HEK293 (cell line): ENCODE measurements at regions not wholly inside any gene's neighbourhood (a gene's known extent, or its start where the extent isn't known, plus 50 kb on each side); places are given as distances from the start of the nearest gene placed in this dataset.

Experiments
- CTCF ChIA-PET: fragments of 350-600 bp; formaldehyde crosslinking; extraction: SDS; loops from one replicate; lab custom pipeline; 2021; ENCODE audit warnings: antibody characterized with exemption; lab: Yijun Ruan, JAX
- POLR2A ChIA-PET: fragments of 300-600 bp; formaldehyde crosslinking; extraction: SDS; loops from one replicate; lab custom pipeline; 2020; ENCODE audit warnings: antibody characterized with exemption, inconsistent platforms; lab: Yijun Ruan, JAX
- H3K27ac ChIP-seq: fragments of 200-500 bp; sonication (Bioruptor generic); 2 replicates; pipeline ENCODE4 v1.5.1; 2014; ENCODE audit warnings: low read depth, low read length, control low read depth, inconsistent platforms; ENCODE audit errors: extremely low read depth
- H3K36me3 ChIP-seq, 2 experiments: fragments of 200-500 bp in 1 of 2; sonication (Bioruptor generic) in 1 of 2; 1 replicate in 1 of 2; 2 replicates in 1 of 2; pipeline ENCODE4 v1.5.1; 2014 to 2017; ENCODE audit warnings: inconsistent platforms in 2 of 2, low read length in 2 of 2; ENCODE audit not compliant: control insufficient read depth in 2 of 2, insufficient read depth in 1 of 2
- H3K4me1 ChIP-seq: fragments of 200-500 bp; sonication (Bioruptor generic); 2 replicates; pipeline ENCODE4 v1.5.1; 2014; ENCODE audit warnings: mild to moderate bottlenecking, low read length, inconsistent platforms; ENCODE audit not compliant: control insufficient read depth, insufficient read depth
- H3K4me3 ChIP-seq: 2 replicates; pipeline ENCODE4 v1.5.1; 2011; ENCODE audit warnings: low read depth, mild to moderate bottlenecking, control low read depth, low read length, moderate library complexity
- H3K9me3 ChIP-seq: fragments of 200-500 bp; sonication (Bioruptor generic); 2 replicates; pipeline ENCODE4 v1.5.1; 2014; ENCODE audit warnings: low read depth, low read length, inconsistent platforms; ENCODE audit not compliant: control insufficient read depth, insufficient read depth
- ATF2 ChIP-seq: fragments of 450-650 bp; formaldehyde crosslinking; IDR thresholded peaks from 2 replicates; pipeline ENCODE4 v1.5.1; 2016; ENCODE audit warnings: missing biosample characterization, missing genetic modification characterization, low read depth
- GLI2 ChIP-seq: fragments of 450-650 bp; formaldehyde crosslinking; IDR thresholded peaks from 2 replicates; pipeline ENCODE4; 2017; ENCODE audit warnings: missing biosample characterization, missing genetic modification characterization, low read depth, borderline replicate concordance
- HOXC10 ChIP-seq: sonication (generic); formaldehyde crosslinking; IDR thresholded peaks from 2 replicates; pipeline ENCODE4 v1.8.1; 2023; ENCODE audit warnings: mild to moderate bottlenecking, missing genetic modification reagents
- MYNN ChIP-seq: fragments of 450-650 bp; formaldehyde crosslinking; IDR thresholded peaks from 2 replicates; pipeline ENCODE4 v1.5.1; 2016; ENCODE audit warnings: missing biosample characterization, missing genetic modification characterization, borderline replicate concordance
- OSR2 ChIP-seq: fragments of 450-650 bp; formaldehyde crosslinking; IDR thresholded peaks from 2 replicates; pipeline ENCODE4 v1.5.1; 2016; ENCODE audit warnings: missing biosample characterization, missing genetic modification characterization
- SCRT1 ChIP-seq: fragments of 450-650 bp; formaldehyde crosslinking; IDR thresholded peaks from 2 replicates; pipeline ENCODE4 v1.5.1; 2016; ENCODE audit warnings: missing biosample characterization, missing genetic modification characterization, borderline replicate concordance
- TRIM28 ChIP-seq: IDR thresholded peaks from 2 replicates; pipeline ENCODE4 v1.6.1; 2011; ENCODE audit warnings: low read length, control low read depth, borderline replicate concordance
- WT1 ChIP-seq: fragments of 450-650 bp; formaldehyde crosslinking; IDR thresholded peaks from 2 replicates; pipeline ENCODE4 v1.5.1; 2016; ENCODE audit warnings: missing biosample characterization, missing genetic modification characterization
- ZBTB17 ChIP-seq: fragments of 450-650 bp; formaldehyde crosslinking; IDR thresholded peaks from 2 replicates; pipeline ENCODE4 v1.5.1; 2016; ENCODE audit warnings: missing biosample characterization, missing genetic modification characterization
- ZIC2 ChIP-seq: fragments of 450-650 bp; formaldehyde crosslinking; IDR thresholded peaks from 2 replicates; pipeline ENCODE4 v1.5.1; 2016; ENCODE audit warnings: missing biosample characterization, missing genetic modification characterization
- ZNF140 ChIP-seq: fragments of 450-650 bp; formaldehyde crosslinking; IDR thresholded peaks from 2 replicates; pipeline ENCODE4 v1.5.1; 2016; ENCODE audit warnings: missing biosample characterization, missing genetic modification characterization
- ZNF2 ChIP-seq: fragments of 450-650 bp; formaldehyde crosslinking; IDR thresholded peaks from 2 replicates; pipeline ENCODE4 v1.5.1; 2016; ENCODE audit warnings: missing biosample characterization, missing genetic modification characterization
- ZNF23 ChIP-seq: fragments of 450-650 bp; formaldehyde crosslinking; IDR thresholded peaks from 2 replicates; pipeline ENCODE4 v1.5.1; 2016; ENCODE audit warnings: missing biosample characterization, missing genetic modification characterization, borderline replicate concordance
- ZNF341 ChIP-seq: fragments of 450-650 bp; formaldehyde crosslinking; IDR thresholded peaks from 2 replicates; pipeline ENCODE4; 2016; ENCODE audit warnings: low read depth, missing biosample characterization, missing genetic modification characterization
- ZNF37A ChIP-seq: fragments of 450-650 bp; IDR thresholded peaks from 2 replicates; pipeline ENCODE4 v1.5.1; 2018; ENCODE audit warnings: missing biosample characterization, missing genetic modification characterization
- ZNF501 ChIP-seq: fragments of 450-650 bp; formaldehyde crosslinking; IDR thresholded peaks from 2 replicates; pipeline ENCODE4 v1.5.1; 2016; ENCODE audit warnings: missing biosample characterization, missing genetic modification characterization
- ZNF518A ChIP-seq: fragments of 450-650 bp; formaldehyde crosslinking; conservative IDR thresholded peaks from 2 replicates; pipeline ENCODE4 v1.5.1; 2016; ENCODE audit warnings: low read depth, missing biosample characterization, missing genetic modification characterization
- ZNF623 ChIP-seq: fragments of 450-650 bp; formaldehyde crosslinking; IDR thresholded peaks from 2 replicates; pipeline ENCODE4 v1.5.1; 2016; ENCODE audit warnings: missing biosample characterization, missing genetic modification characterization
- ZNF670 ChIP-seq: fragments of 450-650 bp; formaldehyde crosslinking; IDR thresholded peaks from 2 replicates; pipeline ENCODE4 v1.5.1; 2016; ENCODE audit warnings: missing biosample characterization, missing genetic modification characterization, low read depth
- ZNF701 ChIP-seq: fragments of 450-650 bp; formaldehyde crosslinking; IDR thresholded peaks from 2 replicates; pipeline ENCODE4 v1.5.1; 2016; ENCODE audit warnings: missing biosample characterization, missing genetic modification characterization
- TF ChIP-seq, protein P1 (sequence below): fragments of 450-650 bp; formaldehyde crosslinking; IDR thresholded peaks from 2 replicates; pipeline ENCODE4 v1.5.1; 2017; ENCODE audit warnings: missing biosample characterization, missing genetic modification characterization
- TF ChIP-seq, protein P2 (sequence below): sonication (generic); formaldehyde crosslinking; IDR thresholded peaks from 2 replicates; pipeline ENCODE4 v1.8.1; 2022; ENCODE audit warnings: mild to moderate bottlenecking, moderate library complexity, missing genetic modification reagents
- TF ChIP-seq, protein P3 (sequence below): fragments of 450-650 bp; formaldehyde crosslinking; IDR thresholded peaks from 2 replicates; pipeline ENCODE4 v1.5.1; 2016; ENCODE audit warnings: missing biosample characterization, missing genetic modification characterization

DNA sequence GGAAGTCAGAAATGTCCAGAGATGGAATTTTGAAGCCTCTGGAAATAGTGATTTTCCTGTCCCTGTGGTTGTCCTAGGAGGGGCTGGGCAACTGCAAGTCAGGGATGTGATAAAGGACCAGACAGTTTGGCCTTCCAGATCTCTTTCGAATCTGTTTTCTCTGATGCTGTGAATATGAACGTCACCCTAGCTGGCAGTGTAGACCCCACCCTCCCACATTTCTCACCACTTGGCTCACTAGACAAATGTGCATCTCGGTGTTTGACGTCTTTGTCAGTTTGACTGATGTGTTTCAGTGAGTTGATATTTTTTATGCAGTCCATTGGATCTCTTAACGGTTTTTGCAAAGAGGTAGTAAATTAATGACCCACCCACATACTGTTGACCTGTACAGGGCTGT, 301.2 kb downstream of the TNS1 start:
- no peaks in the 10 kb centered on the region for H3K36me3 ChIP-seq
- POLR2A ChIA-PET: no interaction called here
- H3K4me1 ChIP-seq: no peaks in the 10 kb centered on the region
- TF ChIP-seq SCRT1 (tag by site-specific recombination) (no peak), GLI2 (no peak), ZNF623 (tag by site-specific recombination) (no peak), OSR2 (tag by site-specific recombination) (no peak), MYNN (tag by site-specific recombination) (no peak), ZNF501 (tag by site-specific recombination) (no peak), WT1 (no peak), HOXC10 (no peak), ZNF670 (tag by site-specific recombination) (no peak)
- no peak overlapping the region for H3K4me3 ChIP-seq
- CTCF ChIA-PET: interaction anchor here (2.0 kb wide), 1 partner anchor 12 kb away, joined by 8 read pairs; no protein-coding TSS in a partner anchor
- H3K9me3 ChIP-seq: no peaks in the 10 kb centered on the region
- H3K27ac ChIP-seq: no peak overlapping the region

DNA sequence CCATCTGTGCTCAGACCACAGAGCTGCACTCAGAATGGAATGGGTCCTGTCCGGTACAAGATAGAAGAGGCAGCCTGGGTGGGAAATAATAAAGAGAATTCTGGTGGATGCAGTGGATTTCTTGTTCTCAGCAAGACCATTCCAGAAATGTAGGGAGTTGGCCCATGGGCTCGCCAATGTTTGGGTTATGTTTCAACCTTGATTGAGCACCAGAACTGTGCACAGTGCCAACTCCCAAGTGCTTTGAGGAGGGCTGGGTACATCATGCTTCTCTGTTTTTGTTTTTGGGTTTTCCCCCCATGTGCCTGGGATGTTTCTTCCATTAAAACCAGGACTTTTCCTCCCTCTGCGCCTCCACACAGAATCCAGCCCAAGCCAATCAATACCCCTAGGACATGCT, 304.1 kb downstream of the TNS1 start:
- Histone ChIP-seq H3K36me3 (no peaks in the 10 kb centered on the region), H3K4me1 (no peaks in the 10 kb centered on the region), H3K9me3 (no peaks in the 10 kb centered on the region), H3K27ac (no peak overlapping the region), H3K4me3 (no peak overlapping the region)
- POLR2A ChIA-PET: no interaction called here
- TF ChIP-seq ZNF140 (tag by site-specific recombination) (no peak), ZNF341 (tag by site-specific recombination) (no peak), ZNF37A (tag by site-specific recombination) (no peak), ZIC2 (tag by site-specific recombination) (no peak), ZNF518A (tag by site-specific recombination) (no peak), ZNF701 (tag by site-specific recombination) (no peak), TRIM28 (no peak), ZBTB17 (tag by site-specific recombination) (no peak), ATF2 (tag by site-specific recombination) (no peak), MYNN (tag by site-specific recombination) (no peak), ZNF2 (tag by site-specific recombination) (no peak), ZNF23 (tag by site-specific recombination) (no peak)
- TF ChIP-seq, protein P1, sequence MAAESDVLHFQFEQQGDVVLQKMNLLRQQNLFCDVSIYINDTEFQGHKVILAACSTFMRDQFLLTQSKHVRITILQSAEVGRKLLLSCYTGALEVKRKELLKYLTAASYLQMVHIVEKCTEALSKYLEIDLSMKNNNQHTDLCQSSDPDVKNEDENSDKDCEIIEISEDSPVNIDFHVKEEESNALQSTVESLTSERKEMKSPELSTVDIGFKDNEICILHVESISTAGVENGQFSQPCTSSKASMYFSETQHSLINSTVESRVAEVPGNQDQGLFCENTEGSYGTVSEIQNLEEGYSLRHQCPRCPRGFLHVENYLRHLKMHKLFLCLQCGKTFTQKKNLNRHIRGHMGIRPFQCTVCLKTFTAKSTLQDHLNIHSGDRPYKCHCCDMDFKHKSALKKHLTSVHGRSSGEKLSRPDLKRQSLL: no peak
- TF ChIP-seq, protein P2, sequence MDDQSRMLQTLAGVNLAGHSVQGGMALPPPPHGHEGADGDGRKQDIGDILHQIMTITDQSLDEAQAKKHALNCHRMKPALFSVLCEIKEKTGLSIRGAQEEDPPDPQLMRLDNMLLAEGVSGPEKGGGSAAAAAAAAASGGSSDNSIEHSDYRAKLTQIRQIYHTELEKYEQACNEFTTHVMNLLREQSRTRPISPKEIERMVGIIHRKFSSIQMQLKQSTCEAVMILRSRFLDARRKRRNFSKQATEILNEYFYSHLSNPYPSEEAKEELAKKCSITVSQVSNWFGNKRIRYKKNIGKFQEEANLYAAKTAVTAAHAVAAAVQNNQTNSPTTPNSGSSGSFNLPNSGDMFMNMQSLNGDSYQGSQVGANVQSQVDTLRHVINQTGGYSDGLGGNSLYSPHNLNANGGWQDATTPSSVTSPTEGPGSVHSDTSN (CRISPR knock-in tag): no peak
- TF ChIP-seq, protein P3, sequence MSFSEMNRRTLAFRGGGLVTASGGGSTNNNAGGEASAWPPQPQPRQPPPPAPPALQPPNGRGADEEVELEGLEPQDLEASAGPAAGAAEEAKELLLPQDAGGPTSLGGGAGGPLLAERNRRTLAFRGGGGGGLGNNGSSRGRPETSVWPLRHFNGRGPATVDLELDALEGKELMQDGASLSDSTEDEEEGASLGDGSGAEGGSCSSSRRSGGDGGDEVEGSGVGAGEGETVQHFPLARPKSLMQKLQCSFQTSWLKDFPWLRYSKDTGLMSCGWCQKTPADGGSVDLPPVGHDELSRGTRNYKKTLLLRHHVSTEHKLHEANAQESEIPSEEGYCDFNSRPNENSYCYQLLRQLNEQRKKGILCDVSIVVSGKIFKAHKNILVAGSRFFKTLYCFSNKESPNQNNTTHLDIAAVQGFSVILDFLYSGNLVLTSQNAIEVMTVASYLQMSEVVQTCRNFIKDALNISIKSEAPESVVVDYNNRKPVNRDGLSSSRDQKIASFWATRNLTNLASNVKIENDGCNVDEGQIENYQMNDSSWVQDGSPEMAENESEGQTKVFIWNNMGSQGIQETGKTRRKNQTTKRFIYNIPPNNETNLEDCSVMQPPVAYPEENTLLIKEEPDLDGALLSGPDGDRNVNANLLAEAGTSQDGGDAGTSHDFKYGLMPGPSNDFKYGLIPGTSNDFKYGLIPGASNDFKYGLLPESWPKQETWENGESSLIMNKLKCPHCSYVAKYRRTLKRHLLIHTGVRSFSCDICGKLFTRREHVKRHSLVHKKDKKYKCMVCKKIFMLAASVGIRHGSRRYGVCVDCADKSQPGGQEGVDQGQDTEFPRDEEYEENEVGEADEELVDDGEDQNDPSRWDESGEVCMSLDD (tag by site-specific recombination): no peak
- CTCF ChIA-PET: interaction anchor here (0.7 to 1.1 kb wide), 2 partner anchors 10 to 155 kb away, joined by 3 to 4 read pairs; no protein-coding TSS in a partner anchor
